ENCODE measurements at regions not wholly inside any gene's neighbourhood (a gene's known extent, or its start where the extent isn't known, plus 50 kb on each side); places are given as distances from the start of the nearest gene placed in this dataset.

DNA sequence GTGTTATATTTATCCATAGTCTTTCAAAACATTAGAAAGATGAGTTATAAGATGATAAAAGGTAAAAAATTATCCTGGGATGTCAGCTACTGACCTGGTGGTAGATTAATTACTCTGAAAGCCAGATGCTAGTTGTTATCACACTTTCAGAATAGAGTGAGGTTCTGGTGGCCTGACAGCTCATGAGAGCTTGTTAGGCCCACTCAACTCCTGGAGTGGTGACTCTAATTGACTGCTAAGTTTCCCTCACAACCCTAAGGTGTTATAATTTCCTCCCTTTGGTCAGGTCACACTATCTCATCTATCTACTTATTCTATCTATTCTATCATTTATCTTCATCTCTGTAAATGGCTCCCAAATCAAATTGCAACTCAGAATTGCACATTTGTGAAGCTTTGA lies 90.1 kb downstream of the ZNF648 start:
- TF ChIP-seq POLR2AphosphoS5 (IDR thresholded peaks at IDR 0.05; ENCODE audit: low read depth, low read length) (no peak), JUND (IDR thresholded peaks at IDR 0.05) (no peak), ZNF274 (IDR thresholded peaks at IDR 0.05; ENCODE audit: low read depth, low read length) (no peak)
